ENCODE measurements at regions not wholly inside any gene's neighbourhood (a gene's known extent, or its start where the extent isn't known, plus 50 kb on each side); places are given as distances from the start of the nearest gene placed in this dataset.
"Not testable (repeated sequence)": the region's sequence is repeated elsewhere in the genome, so short reads cannot be mapped to it uniquely, and the experiment has no call there.

DNA sequence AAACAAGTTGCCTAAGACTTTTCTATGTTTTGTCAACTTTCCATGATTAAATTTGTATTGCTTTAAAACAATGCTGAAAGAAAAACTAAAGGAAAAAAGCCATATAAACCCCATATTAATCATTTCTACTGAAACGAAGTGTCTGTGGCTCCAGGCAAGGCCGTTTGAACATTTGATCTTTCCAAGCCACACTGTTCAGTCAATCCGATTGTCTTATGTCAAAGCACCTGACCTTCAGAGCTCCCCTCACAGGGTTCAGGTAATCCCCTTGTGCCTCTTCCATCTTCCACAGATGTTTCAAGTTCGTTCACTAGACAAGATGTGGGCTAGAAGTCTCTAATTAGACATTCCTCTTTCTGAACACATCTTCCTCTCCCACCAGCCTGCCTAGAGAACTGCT lies 177.1 kb upstream of the NUDT10 start:
- TF ChIP-seq, protein P1, sequence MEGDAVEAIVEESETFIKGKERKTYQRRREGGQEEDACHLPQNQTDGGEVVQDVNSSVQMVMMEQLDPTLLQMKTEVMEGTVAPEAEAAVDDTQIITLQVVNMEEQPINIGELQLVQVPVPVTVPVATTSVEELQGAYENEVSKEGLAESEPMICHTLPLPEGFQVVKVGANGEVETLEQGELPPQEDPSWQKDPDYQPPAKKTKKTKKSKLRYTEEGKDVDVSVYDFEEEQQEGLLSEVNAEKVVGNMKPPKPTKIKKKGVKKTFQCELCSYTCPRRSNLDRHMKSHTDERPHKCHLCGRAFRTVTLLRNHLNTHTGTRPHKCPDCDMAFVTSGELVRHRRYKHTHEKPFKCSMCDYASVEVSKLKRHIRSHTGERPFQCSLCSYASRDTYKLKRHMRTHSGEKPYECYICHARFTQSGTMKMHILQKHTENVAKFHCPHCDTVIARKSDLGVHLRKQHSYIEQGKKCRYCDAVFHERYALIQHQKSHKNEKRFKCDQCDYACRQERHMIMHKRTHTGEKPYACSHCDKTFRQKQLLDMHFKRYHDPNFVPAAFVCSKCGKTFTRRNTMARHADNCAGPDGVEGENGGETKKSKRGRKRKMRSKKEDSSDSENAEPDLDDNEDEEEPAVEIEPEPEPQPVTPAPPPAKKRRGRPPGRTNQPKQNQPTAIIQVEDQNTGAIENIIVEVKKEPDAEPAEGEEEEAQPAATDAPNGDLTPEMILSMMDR (conservative IDR thresholded peaks at IDR 0.05; ENCODE audit: low read depth, low read length) = no peak
- no peak for DNase-seq (ENCODE audit: low read depth)
- no peak overlapping the region for H3K4me3 ChIP-seq (ENCODE audit: low read length)

DNA sequence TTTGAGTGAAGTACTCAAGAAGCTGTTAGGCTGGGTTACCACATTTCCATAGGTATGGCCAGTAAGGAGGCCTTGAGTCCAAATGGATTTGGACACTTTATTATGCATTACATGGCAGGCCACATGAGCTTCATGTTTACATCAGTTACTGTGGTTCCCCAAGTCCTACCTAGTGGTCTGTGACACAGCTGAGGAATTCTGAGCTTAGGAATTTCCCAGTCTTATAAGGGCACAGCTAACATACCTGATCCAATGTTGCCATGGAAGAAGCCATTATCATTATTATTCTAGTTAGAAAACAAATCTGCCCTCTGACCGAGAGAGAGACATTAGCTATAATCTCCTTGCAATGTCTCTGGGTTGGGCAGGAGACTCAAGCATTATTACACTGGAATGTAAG lies 174.4 kb upstream of the NUDT10 start:
- no peak overlapping the region for H3K4me3 ChIP-seq (ENCODE audit: low read length)
- DNase-seq (ENCODE audit: low read depth) = no peak
- TF ChIP-seq, protein P1 (conservative IDR thresholded peaks at IDR 0.05; ENCODE audit: low read depth, low read length) = no peak

DNA sequence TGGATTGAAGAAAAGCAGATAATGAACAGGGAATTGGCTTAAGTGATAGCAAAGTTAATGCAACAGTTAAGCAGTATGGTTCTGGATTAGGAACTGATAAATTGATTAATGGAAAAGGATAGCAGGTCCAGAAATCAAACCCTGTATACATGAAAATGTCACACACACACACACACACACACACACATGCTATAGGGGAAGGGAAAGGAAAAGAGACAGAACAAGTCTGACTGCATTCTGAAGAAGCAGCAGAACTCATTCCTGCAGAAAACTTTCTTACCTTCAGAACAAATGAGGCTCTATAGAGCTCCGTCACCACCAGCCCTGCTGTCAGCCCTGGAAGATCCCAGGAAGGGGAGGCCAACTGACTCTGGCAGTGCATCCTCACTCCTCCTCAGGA lies 173.2 kb upstream of the NUDT10 start:
- not testable (repeated sequence) for H3K4me3 ChIP-seq (ENCODE audit: low read length); DNase-seq (ENCODE audit: low read depth)

DNA sequence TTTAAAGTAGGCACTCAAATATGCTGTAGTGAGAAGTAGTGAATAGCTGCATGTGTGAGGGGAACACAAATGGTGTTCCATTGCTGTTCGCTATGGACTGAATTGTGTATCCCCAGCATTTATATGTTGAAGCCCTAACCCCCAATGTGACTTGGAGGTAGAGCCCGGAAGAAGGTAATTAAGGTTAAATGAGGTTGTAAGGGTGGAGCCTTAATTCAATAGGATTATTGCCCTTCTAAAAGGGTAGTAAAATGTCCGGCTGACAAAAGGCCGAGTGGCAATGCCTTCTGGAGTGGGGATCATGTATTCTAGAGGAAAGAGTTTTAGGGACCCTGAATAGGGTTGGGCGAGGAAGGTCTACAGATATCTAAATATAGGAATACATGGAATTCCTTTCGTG lies 168.9 kb upstream of the NUDT10 start:
- no peak overlapping the region for H3K4me3 ChIP-seq (ENCODE audit: low read length)
- TF ChIP-seq, protein P1 (conservative IDR thresholded peaks at IDR 0.05; ENCODE audit: low read depth, low read length) = no peak
- no peak for DNase-seq (ENCODE audit: low read depth)

- H3K4me3 ChIP-seq (ENCODE audit: low read length); DNase-seq (ENCODE audit: low read depth): not testable (repeated sequence)
These were observed 154.2 kb upstream of the NUDT10 start for GRCh38 chrX:51178356-51178900.

GRCh38 chrX:51179805-51180204 lies 152.8 kb upstream of the NUDT10 start:
- not testable (repeated sequence) for DNase-seq (ENCODE audit: low read depth); H3K4me3 ChIP-seq (ENCODE audit: low read length)

DNA sequence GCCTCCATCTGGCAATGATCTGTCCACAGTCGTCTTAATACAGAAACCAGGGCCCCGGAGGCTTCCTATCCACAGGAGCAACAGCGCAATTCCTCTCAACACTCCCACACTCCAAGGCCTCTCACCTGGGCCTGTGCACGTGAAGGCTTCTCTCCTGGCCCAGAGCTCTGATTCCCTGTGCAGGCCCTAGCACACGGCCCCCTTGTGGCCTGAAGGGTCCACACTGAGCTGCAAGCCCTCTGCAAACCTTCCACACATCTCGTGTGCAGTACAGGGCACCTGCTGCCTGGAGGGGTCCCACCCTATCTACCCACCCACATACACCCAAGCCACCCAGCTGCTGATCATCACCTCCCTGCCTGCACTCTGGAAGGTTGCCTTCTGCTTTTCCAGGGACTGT lies 150.1 kb upstream of the NUDT10 start:
- TF ChIP-seq, protein P1 (conservative IDR thresholded peaks at IDR 0.05; ENCODE audit: low read depth, low read length) = no peak
- no peak for DNase-seq (ENCODE audit: low read depth)
- no peak overlapping the region for H3K4me3 ChIP-seq (ENCODE audit: low read length)

DNA sequence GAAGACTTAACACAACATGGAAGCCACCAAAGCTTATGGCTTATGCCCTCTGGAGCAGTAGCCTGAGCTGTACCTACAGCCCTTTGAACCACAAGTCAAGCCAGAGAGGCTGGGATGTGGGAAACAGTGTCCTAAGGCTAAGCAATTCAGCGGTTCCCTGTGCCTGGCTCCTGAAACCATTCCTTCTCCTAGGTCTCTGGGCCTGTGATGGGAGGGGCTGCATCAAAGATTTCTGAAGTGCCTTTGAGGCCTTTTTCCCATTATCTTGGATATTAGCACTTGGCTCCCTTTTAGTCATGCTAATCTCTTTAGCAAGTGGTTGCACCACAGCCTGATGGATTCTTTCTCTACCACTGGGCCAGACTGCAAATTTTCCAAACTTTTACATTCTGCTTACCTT lies 140.5 kb upstream of the NUDT10 start:
- TF ChIP-seq, protein P1 (conservative IDR thresholded peaks at IDR 0.05; ENCODE audit: low read depth, low read length) = no peak
- H3K4me3 ChIP-seq (ENCODE audit: low read length) = no peak overlapping the region
- no peak for DNase-seq (ENCODE audit: low read depth)

DNA sequence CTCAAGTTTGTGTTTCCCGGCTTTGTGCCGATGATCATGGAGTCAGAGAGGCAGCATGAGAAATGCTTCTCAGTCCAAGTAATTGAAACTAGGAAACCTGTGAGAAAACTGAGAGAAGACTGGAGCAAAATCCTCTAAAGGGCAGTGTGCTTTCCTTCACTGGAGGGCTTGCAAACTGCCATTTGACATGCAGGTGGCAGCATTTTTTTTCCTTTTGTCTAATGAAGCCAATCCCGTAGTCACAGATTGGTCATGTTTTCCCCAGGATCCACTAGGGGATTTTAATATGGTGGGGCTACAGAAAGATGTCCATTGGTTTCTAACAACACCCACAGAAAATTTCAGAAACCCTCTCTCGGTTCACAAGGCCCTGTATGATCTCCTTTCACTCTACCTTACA lies 117.4 kb upstream of the NUDT10 start:
- no peak overlapping the region for H3K4me3 ChIP-seq (ENCODE audit: low read length)
- DNase-seq (ENCODE audit: low read depth) = no peak
- TF ChIP-seq, protein P1 (conservative IDR thresholded peaks at IDR 0.05; ENCODE audit: low read depth, low read length) = no peak

Measured in retinal pigment epithelial cell (primary cell).